SW480 (cell line): ENCODE measurements at regions not wholly inside any gene's neighbourhood (a gene's known extent, or its start where the extent isn't known, plus 50 kb on each side); places are given as distances from the start of the nearest gene placed in this dataset.

ENCODE experiments used
- DNase-seq: peaks from one replicate; pipeline ENCODE4 v3.0.0-alpha.2; 2016; ENCODE audit warnings: low spot score

GRCh38 chr9:103757062-103757461 lies 337.0 kb upstream of the SMC2 start:
- no peak for DNase-seq

GRCh38 chr9:103761466-103761865 lies 332.6 kb upstream of the SMC2 start:
- DNase-seq, result no peak

GRCh38 chr9:103789686-103790085 lies 304.4 kb upstream of the SMC2 start:
- DNase-seq, result peak; percentile 17

- peak; percentile 41 for DNase-seq
Observed at GRCh38 chr9:103798620-103799019, 295.5 kb upstream of the SMC2 start.

GRCh38 chr9:103799959-103800358 lies 294.1 kb upstream of the SMC2 start:
- no peak for DNase-seq

GRCh38 chr9:103802068-103802467 lies 292.0 kb upstream of the SMC2 start:
- no peak for DNase-seq

- DNase-seq, result no peak
Observed at GRCh38 chr9:103803245-103803644, 290.9 kb upstream of the SMC2 start.

GRCh38 chr9:103804077-103804735 lies 289.9 kb upstream of the SMC2 start:
- DNase-seq, result no peak

GRCh38 chr9:103809745-103810144 lies 284.4 kb upstream of the SMC2 start:
- DNase-seq, result no peak

GRCh38 chr9:103811462-103811861 lies 282.6 kb upstream of the SMC2 start:
- DNase-seq, result no peak

- DNase-seq, result no peak
Observed at GRCh38 chr9:103816146-103816545, 278.0 kb upstream of the SMC2 start.

- DNase-seq, result no peak
Observed at GRCh38 chr9:103819936-103820335, 274.2 kb upstream of the SMC2 start.

GRCh38 chr9:103821115-103821514 lies 273.0 kb upstream of the SMC2 start:
- DNase-seq, result no peak

- DNase-seq, result no peak
Observed at GRCh38 chr9:103837940-103838339, 256.2 kb upstream of the SMC2 start.

GRCh38 chr9:103839197-103839596 lies 254.9 kb upstream of the SMC2 start:
- no peak for DNase-seq

- DNase-seq, result no peak
Observed at GRCh38 chr9:103867886-103868285, 226.2 kb upstream of the SMC2 start.

GRCh38 chr9:103872811-103873210 lies 221.3 kb upstream of the SMC2 start:
- DNase-seq, result no peak

GRCh38 chr9:103881419-103881818 lies 212.7 kb upstream of the SMC2 start:
- no peak for DNase-seq

- no peak for DNase-seq
Observed at GRCh38 chr9:103889989-103890388, 204.1 kb upstream of the SMC2 start.

- DNase-seq, result no peak
Observed at GRCh38 chr9:103894184-103894583, 199.9 kb upstream of the SMC2 start.

GRCh38 chr9:103898550-103898949 lies 195.6 kb upstream of the SMC2 start:
- DNase-seq, result no peak

GRCh38 chr9:103899866-103900265 lies 194.2 kb upstream of the SMC2 start:
- no peak for DNase-seq

GRCh38 chr9:103900466-103900865 lies 193.6 kb upstream of the SMC2 start:
- DNase-seq, result no peak

GRCh38 chr9:103902263-103902662 lies 191.8 kb upstream of the SMC2 start:
- no peak for DNase-seq

GRCh38 chr9:103904242-103904641 lies 189.9 kb upstream of the SMC2 start:
- DNase-seq, result no peak
